ENCODE measurements at regions not wholly inside any gene's neighbourhood (a gene's known extent, or its start where the extent isn't known, plus 50 kb on each side); places are given as distances from the start of the nearest gene placed in this dataset.

- ATAC-seq, result no peak
- intact Hi-C loops (cut with DNase I), result no loop called here
These were observed 330.8 kb downstream of the OSR1 start for GRCh38 chr2:19027626-19028025.

GRCh38 chr2:19026261-19026660 lies 332.2 kb downstream of the OSR1 start:
- ATAC-seq (no peak), DNase-seq (no peak)
- intact Hi-C loops (cut with DNase I), result no loop called here

More at GRCh38 chr2:19027626-19028025, 330.8 kb downstream of the OSR1 start:
- no peak for DNase-seq

- intact Hi-C loops (cut with DNase I), result no loop called here
- DNase-seq (no peak), ATAC-seq (no peak)
These were observed 336.1 kb downstream of the OSR1 start for GRCh38 chr2:19022334-19022733.

- DNase-seq, result no peak
- ATAC-seq, result peak; percentile 27 to 28
- intact Hi-C loops (cut with DNase I), result no loop called here
These were observed 336.7 kb downstream of the OSR1 start for GRCh38 chr2:19021721-19022120.

GRCh38 chr2:19021100-19021476 lies 337.3 kb downstream of the OSR1 start:
- intact Hi-C loops (cut with DNase I), result no loop called here
- no peak for DNase-seq
- peak; percentile 88 to 99 for ATAC-seq

- ATAC-seq, result peak in 1 of 2 donors; percentile 32
- no peak for DNase-seq
- intact Hi-C loops (cut with DNase I), result no loop called here
These were observed 338.0 kb downstream of the OSR1 start for GRCh38 chr2:19020144-19021099.

- ATAC-seq (no peak), DNase-seq (no peak)
- intact Hi-C loops (cut with DNase I), result no loop called here
These were observed 348.9 kb downstream of the OSR1 start for GRCh38 chr2:19009510-19009909.

- ATAC-seq, result no peak
- intact Hi-C loops (cut with DNase I), result no loop called here
- DNase-seq, result no peak
These were observed 354.9 kb downstream of the OSR1 start for GRCh38 chr2:19003554-19003953.

- ATAC-seq (no peak), DNase-seq (no peak)
- intact Hi-C loops (cut with DNase I), result no loop called here
These were observed 357.6 kb downstream of the OSR1 start for GRCh38 chr2:19000776-19001175.

GRCh38 chr2:18999198-18999597 lies 359.2 kb downstream of the OSR1 start:
- intact Hi-C loops (cut with DNase I), result no loop called here
- DNase-seq (no peak), ATAC-seq (no peak)

GRCh38 chr2:18998491-18998890 lies 359.9 kb downstream of the OSR1 start:
- intact Hi-C loops (cut with DNase I), result no loop called here
- ATAC-seq, result no peak
- DNase-seq, result no peak

GRCh38 chr2:18993756-18994338 lies 364.6 kb downstream of the OSR1 start:
- no peak for DNase-seq
- no peak for ATAC-seq
- intact Hi-C loops (cut with DNase I), result no loop called here

- peak; percentile 82 to 86 for ATAC-seq
- peak; percentile 45 for DNase-seq
- intact Hi-C loops (cut with DNase I), result no loop called here
These were observed 366.9 kb downstream of the OSR1 start for GRCh38 chr2:18991177-18992168.

- ATAC-seq, result no peak
- intact Hi-C loops (cut with DNase I), result loop anchor here in 1 of 2 donors (10.0 kb wide), 1 partner anchor 366 kb away; the partner anchor contains the start of gene OSR1
These were observed 369.7 kb downstream of the OSR1 start for GRCh38 chr2:18988631-18989232.

GRCh38 chr2:18987592-18988073 lies 370.8 kb downstream of the OSR1 start:
- ATAC-seq, result peak; percentile 55 to 60
- intact Hi-C loops (cut with DNase I), result loop anchor here in 1 of 2 donors (10.0 kb wide), 1 partner anchor 367 kb away; the partner anchor contains the start of gene OSR1
- peak; percentile 81 for DNase-seq

More at GRCh38 chr2:18988631-18989232, 369.7 kb downstream of the OSR1 start:
- no peak for DNase-seq

- DNase-seq (no peak), ATAC-seq (no peak)
- intact Hi-C loops (cut with DNase I), result loop anchor here in 1 of 2 donors (10.0 kb wide), 1 partner anchor 368 kb away; the partner anchor contains the start of gene OSR1
These were observed 371.4 kb downstream of the OSR1 start for GRCh38 chr2:18987016-18987415.

- intact Hi-C loops (cut with DNase I), result loop anchor here in 1 of 2 donors (10.0 kb wide), 1 partner anchor 369 kb away; the partner anchor contains the start of gene OSR1
- DNase-seq, result no peak
- no peak for ATAC-seq
These were observed 372.4 kb downstream of the OSR1 start for GRCh38 chr2:18986046-18986445.

- no peak for ATAC-seq
- intact Hi-C loops (cut with DNase I), result loop anchor here in 1 of 2 donors (10.0 kb wide), 1 partner anchor 374 kb away; the partner anchor contains the start of gene OSR1
- DNase-seq, result no peak
These were observed 377.5 kb downstream of the OSR1 start for GRCh38 chr2:18980786-18981430.
